Astrocyte (in vitro differentiated cells and primary cell): ENCODE measurements at regions not wholly inside any gene's neighbourhood (a gene's known extent, or its start where the extent isn't known, plus 50 kb on each side); places are given as distances from the start of the nearest gene placed in this dataset.

Experiments
- DNase-seq: peaks from one replicate; pipeline ENCODE4 v3.0.0-alpha.2; 2010; ENCODE audit warnings: low read depth
- FAIRE-seq: peaks from 2 replicates; lab custom pipeline; 2011; peaks lifted over from hg19 to GRCh38; lab: Jason Lieb, UNC
- H2AFZ ChIP-seq: 2 replicates; pipeline ENCODE4 v1.6.0; 2012; ENCODE audit warnings: low read depth, low read length, inconsistent platforms
- H3K27ac ChIP-seq: 2 replicates; pipeline ENCODE4 v1.5.1; 2011; ENCODE audit warnings: low read depth, low read length, inconsistent platforms
- H3K27me3 ChIP-seq: 2 replicates; pipeline ENCODE4 v1.6.0; 2011; ENCODE audit warnings: low read length, inconsistent platforms; ENCODE audit not compliant: insufficient read depth
- H3K36me3 ChIP-seq: 2 replicates; pipeline ENCODE4 v1.5.1; 2011; ENCODE audit warnings: low read length, inconsistent platforms; ENCODE audit not compliant: insufficient read depth
- H3K4me1 ChIP-seq: 2 replicates; pipeline ENCODE4 v1.5.1; 2011; ENCODE audit warnings: low read length, inconsistent platforms; ENCODE audit not compliant: insufficient read depth
- H3K4me2 ChIP-seq: 2 replicates; pipeline ENCODE4 v1.6.0; 2012; ENCODE audit warnings: low read length, inconsistent platforms
- H3K4me3 ChIP-seq: 2 replicates; pipeline ENCODE4 v1.5.1; 2011; ENCODE audit warnings: low read depth, mild to moderate bottlenecking, low read length, inconsistent platforms; ENCODE audit not compliant: insufficient read depth
- H3K79me2 ChIP-seq: 2 replicates; pipeline ENCODE4 v1.6.0; 2012; ENCODE audit warnings: mild to moderate bottlenecking, low read length, inconsistent platforms; ENCODE audit not compliant: insufficient read depth
- H3K9ac ChIP-seq: 2 replicates; pipeline ENCODE4 v1.6.0; 2012; ENCODE audit warnings: mild to moderate bottlenecking, low read length, inconsistent platforms
- H3K9me3 ChIP-seq: 2 replicates; pipeline ENCODE4 v1.5.1; 2012; ENCODE audit warnings: low read depth, mild to moderate bottlenecking, low read length, inconsistent platforms; ENCODE audit not compliant: insufficient read depth
- H4K20me1 ChIP-seq: 2 replicates; pipeline ENCODE4 v1.6.0; 2012; ENCODE audit warnings: low read length, inconsistent platforms; ENCODE audit not compliant: insufficient read depth
- H3K27ac Mint-ChIP-seq: one replicate; pipeline ENCODE4 v1.8.0; 2021; ENCODE audit warnings: mild to moderate bottlenecking, mixed read lengths; ENCODE audit not compliant: unreplicated experiment
- H3K27me3 Mint-ChIP-seq: one replicate; pipeline ENCODE4 v1.8.0; 2021; ENCODE audit warnings: low read depth, mixed read lengths; ENCODE audit not compliant: unreplicated experiment
- H3K36me3 Mint-ChIP-seq: one replicate; pipeline ENCODE4 v1.8.0; 2021; ENCODE audit warnings: low read depth, mixed read lengths; ENCODE audit not compliant: unreplicated experiment
- H3K4me1 Mint-ChIP-seq: one replicate; pipeline ENCODE4 v1.8.0; 2021; ENCODE audit warnings: low read depth, mixed read lengths; ENCODE audit not compliant: unreplicated experiment
- H3K4me3 Mint-ChIP-seq: one replicate; pipeline ENCODE4 v1.8.0; 2021; ENCODE audit warnings: mild to moderate bottlenecking, moderate library complexity, mixed read lengths; ENCODE audit not compliant: unreplicated experiment
- H3K9me3 Mint-ChIP-seq: one replicate; pipeline ENCODE4 v1.8.0; 2021; ENCODE audit warnings: mild to moderate bottlenecking, mixed read lengths; ENCODE audit not compliant: unreplicated experiment
- CTCF ChIP-seq: IDR thresholded peaks from 2 replicates; pipeline ENCODE4 v1.5.1; 2011; ENCODE audit warnings: low read depth, mild to moderate bottlenecking, inconsistent platforms, low read length, moderate library complexity; ENCODE audit not compliant: insufficient read depth
- EZH2 ChIP-seq: IDR thresholded peaks from 2 replicates; pipeline ENCODE4 v1.6.1; 2012; ENCODE audit warnings: mild to moderate bottlenecking, low read length, inconsistent platforms; ENCODE audit not compliant: insufficient read depth

GRCh38 chr3:153897025-153897723 lies 224.0 kb upstream of the ARHGEF26 start:
- H2AFZ ChIP-seq: no peak overlapping the region
- no peaks in the 10 kb centered on the region for H4K20me1 ChIP-seq
- no peaks in the 10 kb centered on the region for H3K79me2 ChIP-seq
- H3K4me3 ChIP-seq: no peak overlapping the region
- Mint-ChIP-seq H3K27ac (no peak overlapping the region), H3K36me3 (no peaks in the 10 kb centered on the region), H3K27me3 (no peaks in the 10 kb centered on the region), H3K4me3 (no peak overlapping the region), H3K4me1 (peaks cover 10% of the 10 kb centered on the region), H3K9me3 (no peaks in the 10 kb centered on the region)
- no peak overlapping the region for H3K4me2 ChIP-seq
- peaks cover 6% of the 10 kb centered on the region for H3K4me1 ChIP-seq
- FAIRE-seq (no peak), DNase-seq (no peak)
- H3K27ac ChIP-seq: no peak overlapping the region
- no peaks in the 10 kb centered on the region for H3K36me3 ChIP-seq
- H3K9ac ChIP-seq: no peak overlapping the region
- H3K9me3 ChIP-seq: no peaks in the 10 kb centered on the region
- no peaks in the 10 kb centered on the region for H3K27me3 ChIP-seq
- TF ChIP-seq CTCF (no peak), EZH2 (no peak)

- no peaks in the 10 kb centered on the region for H3K36me3 ChIP-seq
- Mint-ChIP-seq H3K9me3 (no peaks in the 10 kb centered on the region), H3K4me1 (peaks cover 10% of the 10 kb centered on the region), H3K4me3 (no peak overlapping the region), H3K36me3 (no peaks in the 10 kb centered on the region), H3K27ac (no peak overlapping the region), H3K27me3 (no peaks in the 10 kb centered on the region)
- no peak overlapping the region for H3K4me3 ChIP-seq
- H3K9ac ChIP-seq: no peak overlapping the region
- no peak overlapping the region for H2AFZ ChIP-seq
- no peaks in the 10 kb centered on the region for H3K9me3 ChIP-seq
- no peaks in the 10 kb centered on the region for H3K27me3 ChIP-seq
- no peaks in the 10 kb centered on the region for H3K79me2 ChIP-seq
- FAIRE-seq: no peak
- H3K27ac ChIP-seq: no peak overlapping the region
- H3K4me2 ChIP-seq: no peak overlapping the region
- no peaks in the 10 kb centered on the region for H4K20me1 ChIP-seq
- no peak for DNase-seq
- H3K4me1 ChIP-seq: peaks cover 6% of the 10 kb centered on the region
- TF ChIP-seq EZH2 (no peak), CTCF (no peak)
These were observed 223.3 kb upstream of the ARHGEF26 start for GRCh38 chr3:153897842-153898241.

- Mint-ChIP-seq H3K27me3 (no peaks in the 10 kb centered on the region), H3K4me3 (no peak overlapping the region), H3K36me3 (no peaks in the 10 kb centered on the region), H3K4me1 (peaks cover 10% of the 10 kb centered on the region), H3K27ac (no peak overlapping the region), H3K9me3 (no peaks in the 10 kb centered on the region)
- H3K4me2 ChIP-seq: peak overlapping the region; percentile 43
- no peaks in the 10 kb centered on the region for H3K27me3 ChIP-seq
- peaks cover 6% of the 10 kb centered on the region for H3K4me1 ChIP-seq
- DNase-seq: peak; percentile 28
- H4K20me1 ChIP-seq: no peaks in the 10 kb centered on the region
- H3K9me3 ChIP-seq: no peaks in the 10 kb centered on the region
- no peak for TF ChIP-seq EZH2
- TF ChIP-seq CTCF: no peak
- no peak overlapping the region for H3K27ac ChIP-seq
- H3K79me2 ChIP-seq: no peaks in the 10 kb centered on the region
- H3K36me3 ChIP-seq: no peaks in the 10 kb centered on the region
- H3K4me3 ChIP-seq: no peak overlapping the region
- no peak overlapping the region for H3K9ac ChIP-seq
- no peak overlapping the region for H2AFZ ChIP-seq
- FAIRE-seq: no peak
These were observed 220.0 kb upstream of the ARHGEF26 start for GRCh38 chr3:153901152-153901551.
